GM12892 (cell line): ENCODE measurements at regions not wholly inside any gene's neighbourhood (a gene's known extent, or its start where the extent isn't known, plus 50 kb on each side); places are given as distances from the start of the nearest gene placed in this dataset.

ENCODE experiments used
- POLR2AphosphoS5 ChIP-seq: IDR thresholded peaks from 2 replicates; pipeline ENCODE4 v1.6.1; 2011; ENCODE audit warnings: low read depth, low read length, control low read depth
- TAF1 ChIP-seq: IDR thresholded peaks from 2 replicates; pipeline ENCODE4 v1.6.1; 2011; ENCODE audit warnings: low read depth, mild to moderate bottlenecking, control low read depth, low read length, borderline replicate concordance

GRCh38 chr2:200168641-200169555 is 137.6 kb upstream of the SPATS2L start:
- no peak for TF ChIP-seq TAF1
- TF ChIP-seq POLR2AphosphoS5 = no peak
